Stimulated activated CD4-positive, alpha-beta T cell treated with anti-CD3 and anti-CD28 coated beads, Interleukin-12 subunit alpha, Interleukin-12 subunit beta, amount 100 ng/mL, for 4 hours (primary cell): ENCODE measurements at regions not wholly inside any gene's neighbourhood (a gene's known extent, or its start where the extent isn't known, plus 50 kb on each side); places are given as distances from the start of the nearest gene placed in this dataset.

Source experiments
- DNase-seq: peaks from one replicate; pipeline ENCODE4 v3.0.0-alpha.2; 2020

- no peak for DNase-seq
Observed at GRCh38 chr5:89280103-89281037, 397.4 kb upstream of the MEF2C start.

DNA sequence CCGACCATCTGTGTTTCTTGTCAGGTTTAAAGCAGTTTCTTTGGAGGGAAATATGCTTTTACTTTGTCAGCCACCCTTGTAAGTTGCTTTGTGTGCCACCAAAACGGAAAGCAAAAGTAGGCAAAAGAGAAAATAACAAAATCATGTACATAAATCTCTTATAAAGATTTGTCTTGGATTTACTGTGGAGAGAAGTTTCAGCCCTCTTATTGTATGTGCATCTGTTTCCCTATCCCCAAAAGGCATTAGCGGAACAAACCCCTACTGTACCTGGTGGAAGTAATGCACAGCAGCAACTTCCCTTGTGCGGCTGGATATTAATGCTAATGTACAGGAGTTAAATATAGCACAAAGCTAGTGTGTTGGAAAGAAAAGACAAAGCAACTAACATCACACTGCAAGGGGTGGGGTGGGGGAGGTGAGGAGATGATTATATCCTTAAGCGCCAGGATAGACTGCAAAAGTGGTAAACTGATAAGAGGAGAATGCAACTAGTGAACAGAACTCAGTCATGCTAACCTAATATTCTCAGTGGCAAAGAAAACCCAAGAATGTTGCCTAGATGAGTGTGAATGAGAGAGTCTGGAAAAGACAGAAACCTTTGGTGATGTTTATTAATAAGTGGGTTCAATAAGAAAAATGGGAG, 396.5 kb upstream of the MEF2C start:
- DNase-seq, result no peak

- no peak for DNase-seq
Observed at GRCh38 chr5:89277816-89278215, 394.8 kb upstream of the MEF2C start.

DNA sequence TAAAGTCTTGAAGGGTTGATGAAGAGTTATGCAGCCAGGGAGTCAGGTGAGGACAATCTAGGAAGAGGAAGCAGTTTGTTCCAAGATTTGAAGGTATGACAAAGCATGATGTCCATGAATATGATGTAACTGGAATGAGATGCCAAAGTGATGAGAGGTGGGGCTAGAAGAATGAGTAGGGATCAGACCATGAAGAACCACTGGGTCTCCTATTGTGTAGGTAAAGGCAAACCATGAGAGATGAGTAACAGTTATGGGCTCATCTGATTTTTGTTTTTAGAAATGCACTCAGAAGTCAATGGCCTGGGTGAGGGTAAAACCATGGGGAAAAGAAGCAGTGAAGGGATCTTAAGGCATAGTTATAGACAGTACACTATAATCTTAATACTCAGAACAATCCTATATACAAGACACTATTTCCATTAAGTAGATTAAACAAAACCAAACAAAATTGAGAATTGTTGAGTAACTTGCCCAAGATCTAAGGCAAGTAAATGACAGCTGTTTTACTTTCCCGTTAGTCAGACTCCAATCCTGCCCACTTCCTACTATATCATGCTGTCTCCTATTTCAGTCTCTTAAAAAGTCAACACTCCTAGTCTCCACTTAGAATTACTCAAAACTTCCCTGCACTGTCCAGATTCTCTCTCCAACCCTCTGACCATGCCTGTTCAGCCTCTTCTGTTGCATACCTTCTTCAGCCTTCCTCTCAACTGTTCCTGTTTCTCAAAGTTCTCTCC, 393.8 kb upstream of the MEF2C start:
- no peak for DNase-seq

GRCh38 chr5:89275066-89275855, 392.3 kb upstream of the MEF2C start:
- no peak for DNase-seq

GRCh38 chr5:89273289-89273688, 390.3 kb upstream of the MEF2C start:
- DNase-seq, result no peak

DNA sequence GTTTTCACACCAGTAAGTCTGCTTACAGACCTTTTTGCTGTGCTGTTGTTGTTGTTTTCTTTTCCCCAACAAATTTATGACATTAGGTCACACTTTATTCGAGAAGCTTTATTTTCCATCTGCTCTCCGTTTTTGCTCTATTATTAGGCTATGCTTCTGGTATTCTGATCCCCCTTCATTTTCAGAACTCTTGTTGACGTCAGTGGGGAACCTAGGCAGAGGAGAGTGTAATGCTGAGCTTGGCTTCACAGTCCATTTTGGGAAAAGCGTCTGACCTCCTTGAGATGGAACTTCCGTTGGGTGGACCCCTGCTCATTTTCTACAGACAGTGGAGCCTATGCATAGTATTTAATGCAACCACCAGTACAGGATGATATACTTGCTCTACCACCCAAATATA, 387.9 kb upstream of the MEF2C start:
- no peak for DNase-seq

GRCh38 chr5:89269721-89270120, 386.7 kb upstream of the MEF2C start:
- DNase-seq, result no peak

DNA sequence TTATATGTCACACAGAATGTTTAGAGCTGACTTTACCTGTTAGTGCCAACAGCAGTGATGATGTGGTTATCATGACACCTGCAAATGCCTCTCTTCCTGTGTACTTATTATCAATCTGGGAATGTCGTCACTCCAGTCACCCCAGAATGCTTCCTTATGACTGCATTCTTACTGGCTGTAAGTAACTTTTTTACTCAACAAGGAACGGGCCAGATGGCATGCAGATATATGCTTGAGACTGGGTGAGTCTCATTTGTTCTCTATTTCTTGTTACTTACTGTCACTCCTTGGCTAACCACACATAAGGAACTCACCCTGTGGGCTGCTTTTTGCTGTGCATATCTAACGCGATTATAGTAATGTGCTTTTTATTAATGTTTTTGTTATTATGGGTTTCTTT, 385.5 kb upstream of the MEF2C start:
- no peak for DNase-seq

DNA sequence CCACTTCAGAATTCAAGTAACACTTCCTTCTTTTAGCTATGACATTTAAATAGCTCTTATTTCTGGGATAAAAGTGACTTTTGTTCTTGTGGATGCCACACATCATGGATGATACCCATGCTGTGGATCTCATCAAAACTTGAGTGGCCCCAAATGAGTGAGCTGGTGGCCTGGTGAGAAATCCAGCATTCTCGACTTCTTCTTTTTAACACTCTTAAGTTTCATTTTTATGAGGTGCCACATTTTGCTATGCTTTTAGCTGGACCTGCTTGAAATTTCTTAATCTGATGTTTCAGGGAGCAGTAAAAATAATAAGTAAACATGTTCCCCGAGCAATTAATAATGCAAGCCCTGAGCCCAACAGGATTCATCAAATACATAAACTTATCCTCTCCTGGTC, 384.8 kb upstream of the MEF2C start:
- DNase-seq, result no peak

DNA sequence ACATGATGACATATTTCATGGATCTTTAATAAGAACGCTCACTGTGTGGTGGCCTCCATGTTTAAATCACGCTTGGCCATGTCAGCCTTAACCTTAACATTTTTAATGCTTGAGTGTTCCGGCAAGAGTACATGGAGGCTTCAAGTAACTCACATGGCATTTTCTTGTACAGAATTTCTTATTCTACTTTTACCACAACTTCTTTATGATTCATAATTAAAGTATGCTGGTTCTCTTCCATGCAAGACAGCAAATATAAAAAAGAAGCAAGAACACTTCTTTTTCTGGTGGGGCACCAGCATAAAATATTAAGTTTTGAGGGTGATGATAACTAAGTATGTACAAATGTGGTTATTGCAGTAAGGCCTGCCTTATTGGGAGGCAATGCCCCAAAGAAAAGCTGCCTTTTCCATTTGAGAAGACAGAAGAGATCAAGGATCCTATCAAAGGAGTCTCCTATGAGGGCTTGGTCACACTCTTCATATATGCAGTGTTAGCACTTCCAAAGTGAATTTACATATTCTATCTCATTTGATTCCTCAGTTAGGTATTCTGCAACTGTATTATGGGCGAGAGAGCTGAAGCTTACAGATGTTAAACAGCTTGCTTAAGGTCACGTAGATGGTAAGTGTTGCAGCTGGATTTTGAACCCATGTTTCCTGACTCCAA, 382.7 kb upstream of the MEF2C start:
- no peak for DNase-seq

GRCh38 chr5:89263846-89264245, 380.9 kb upstream of the MEF2C start:
- DNase-seq, result no peak

DNA sequence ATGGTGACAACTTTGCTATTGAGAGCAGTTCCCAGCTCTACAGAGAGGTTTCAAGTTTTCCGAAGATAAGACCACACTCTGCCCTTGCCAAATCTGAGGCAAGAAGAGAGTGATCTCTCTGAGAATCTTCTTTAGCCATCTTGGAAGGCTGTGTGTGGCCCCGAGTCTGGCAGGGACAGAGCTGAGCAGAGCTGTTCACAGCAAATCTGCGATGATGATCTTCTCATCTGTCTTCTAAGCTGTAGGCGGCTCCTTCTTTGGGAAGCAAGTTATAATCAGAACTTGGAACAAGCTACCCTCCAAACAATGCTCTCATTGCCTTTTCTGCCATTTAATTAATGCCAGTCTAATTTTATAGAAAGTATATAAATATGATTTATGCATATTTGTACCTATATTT, 379.0 kb upstream of the MEF2C start:
- no peak for DNase-seq

DNA sequence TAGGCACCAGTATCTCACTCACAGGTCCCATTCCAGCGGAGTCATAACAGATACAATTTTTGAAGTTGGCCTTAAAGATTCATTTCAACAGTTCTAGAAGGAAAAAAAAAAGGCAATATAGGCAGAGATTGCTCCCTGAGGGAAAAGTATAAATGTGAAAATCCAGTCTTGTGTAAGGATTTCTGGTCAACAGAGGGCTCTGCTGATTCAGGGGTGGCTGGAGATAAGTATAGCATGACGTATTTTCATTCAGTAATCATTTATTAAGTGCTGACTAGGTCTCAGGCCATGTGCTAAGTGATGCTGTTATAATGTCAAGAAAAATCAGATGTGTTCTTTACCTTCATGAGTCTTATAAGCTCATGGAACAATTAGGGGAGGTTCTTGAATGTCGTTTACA, 377.3 kb upstream of the MEF2C start:
- DNase-seq, result no peak

DNA sequence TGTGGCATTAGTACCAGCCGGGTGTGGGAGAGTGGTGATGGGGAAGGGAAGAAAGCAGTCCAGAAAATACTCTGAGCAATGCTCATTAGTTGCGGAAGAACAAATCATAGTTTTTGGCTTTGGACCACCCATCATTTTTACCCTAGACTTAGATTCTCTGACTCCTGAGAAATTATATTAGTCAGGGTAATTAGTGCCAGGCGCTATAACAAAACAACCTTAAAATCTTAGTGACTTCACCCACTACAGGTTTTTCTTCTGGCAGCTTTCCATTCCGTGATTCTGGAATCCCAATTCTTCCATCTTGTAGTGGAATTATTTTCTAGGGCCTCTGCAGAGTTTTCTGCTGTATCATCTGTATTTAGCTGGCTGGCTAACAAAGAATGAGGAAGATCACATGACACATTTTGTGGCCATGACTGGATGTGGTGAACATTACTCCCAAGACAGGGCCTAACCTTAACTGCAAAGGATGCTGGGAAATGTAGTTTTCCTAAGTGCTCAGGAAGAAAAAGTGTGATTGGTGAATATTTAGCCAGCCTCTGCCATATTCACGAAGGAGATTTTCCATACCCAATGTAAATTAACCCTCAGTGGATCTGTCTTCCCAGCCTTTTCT, 373.0 kb upstream of the MEF2C start:
- no peak for DNase-seq

DNA sequence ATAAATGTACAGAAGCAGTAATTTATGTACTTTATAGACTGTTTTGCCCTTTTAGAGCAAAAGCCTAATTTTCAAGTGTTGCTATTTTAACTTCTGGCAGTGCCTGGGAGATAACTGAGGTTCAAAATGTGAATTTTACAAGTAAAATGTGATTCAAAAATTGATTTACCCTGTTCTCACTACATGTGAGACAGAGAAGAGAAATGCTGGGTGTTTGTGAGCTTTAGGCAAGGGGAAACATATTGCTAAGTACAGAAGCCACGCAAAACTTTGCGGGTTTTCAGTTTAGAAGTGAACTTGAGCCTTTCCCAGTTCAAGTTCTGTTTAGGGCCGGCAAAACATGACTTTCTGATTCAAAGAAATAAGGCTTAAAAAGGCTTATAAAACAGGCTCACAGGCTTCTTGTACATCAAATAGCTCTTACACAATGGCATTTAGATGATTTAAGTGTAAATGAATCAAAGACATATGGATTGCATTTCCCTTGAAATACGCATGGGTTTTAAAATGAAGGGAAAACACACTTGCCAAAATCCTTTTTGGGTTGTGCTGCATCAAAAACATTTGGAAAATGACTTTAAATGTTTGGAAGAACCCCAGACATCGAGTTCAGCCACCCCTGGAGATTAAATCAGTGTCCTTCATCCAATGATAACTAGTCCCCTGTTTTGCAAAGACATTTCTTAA, 370.8 kb upstream of the MEF2C start:
- no peak for DNase-seq

GRCh38 chr5:89246864-89247263, 363.9 kb upstream of the MEF2C start:
- no peak for DNase-seq

- DNase-seq, result no peak
Observed at GRCh38 chr5:89246252-89246651, 363.3 kb upstream of the MEF2C start.

GRCh38 chr5:89243611-89244010, 360.6 kb upstream of the MEF2C start:
- DNase-seq, result no peak

DNA sequence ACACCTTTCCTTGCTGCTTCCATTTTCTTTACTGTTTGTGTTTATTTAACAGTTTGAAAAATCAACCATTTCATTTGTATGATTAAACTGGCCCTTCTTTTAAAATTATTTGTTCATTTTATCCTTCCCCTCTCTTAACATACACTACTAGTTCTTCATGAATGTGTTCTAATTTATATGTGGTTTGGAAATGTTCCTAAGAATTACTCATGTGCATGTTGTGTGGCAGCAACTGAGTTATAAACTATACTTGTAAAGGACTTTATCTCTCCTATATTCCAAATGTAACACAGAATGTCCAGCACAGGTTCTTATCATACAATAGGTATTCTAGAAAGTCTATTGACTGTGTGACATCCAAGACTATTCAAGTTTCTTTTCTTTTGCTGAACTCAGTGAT, 358.2 kb upstream of the MEF2C start:
- DNase-seq, result no peak

GRCh38 chr5:89236900-89237299, 353.9 kb upstream of the MEF2C start:
- DNase-seq, result no peak
